ENCODE measurements at regions not wholly inside any gene's neighbourhood (a gene's known extent, or its start where the extent isn't known, plus 50 kb on each side); places are given as distances from the start of the nearest gene placed in this dataset.

DNA sequence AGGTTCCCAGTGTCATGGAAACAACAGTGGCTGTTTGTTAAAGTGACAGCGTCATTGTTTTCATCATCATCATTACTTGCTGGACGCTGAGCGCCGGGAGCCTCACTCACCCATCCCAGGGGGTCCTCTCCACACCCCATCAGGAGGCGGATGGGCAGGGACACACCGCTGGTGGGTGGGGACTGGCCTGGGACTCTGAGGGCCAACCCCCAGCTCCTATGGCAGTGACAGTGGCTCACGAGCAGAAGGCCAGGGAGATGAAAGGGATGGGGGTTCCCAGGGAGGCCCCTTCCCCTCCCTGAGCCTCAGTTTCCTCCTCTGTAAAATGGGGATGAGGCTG, 76.6 kb upstream of the PRR5 start:
- 0% methylated on average over 4 of the region's 7 CpGs for WGBS (ENCODE audit: insufficient coverage, low coverage, missing lambda C conversion rate)
- ChIA-PET POLR2A (interaction anchor here (0.7 kb wide), 1 partner anchor 637 kb away, joined by 3 read pairs; no protein-coding TSS in a partner anchor), CTCF (ENCODE audit: low intra/inter-chr PET ratio) (no interaction called here)
- Histone ChIP-seq H3K4me1 (replicated peaks in 1 of 2; ENCODE audit: control insufficient read depth in 2 of 2, insufficient read depth in 2 of 2, low read length in 2 of 2) (peaks cover 0 to 13% of the 10 kb centered on the region in 2 experiments; a peak in 2 of 5 replicates), H4K20me1 (replicated peaks; ENCODE audit: control insufficient read depth, insufficient read depth, low read length) (no peaks in the 10 kb centered on the region; the same call in 1 of the 2 replicates), H3K27me3 (ENCODE audit: control insufficient read depth in 2 of 2, insufficient read depth in 2 of 2, low read length in 2 of 2) (peaks cover 0 to 12% of the 10 kb centered on the region in 2 experiments; a peak in 3 of 5 replicates), H3K9me3 (replicated peaks; ENCODE audit: control insufficient read depth, insufficient read depth, low read depth, low read length) (no peaks in the 10 kb centered on the region), H3K79me2 (ENCODE audit: control insufficient read depth, insufficient read depth, low read length) (no peaks in the 10 kb centered on the region), H3K4me3 (no peak overlapping the region), H3K9ac (ENCODE audit: insufficient read depth in 1 of 2, low read depth in 2 of 2, low read length in 2 of 2) (no peak overlapping the region), H3K27ac (ENCODE audit: extremely low read depth, low read depth, low read length) (no peak overlapping the region), H3K36me3 (ENCODE audit: control insufficient read depth, insufficient read depth, low read length) (no peaks in the 10 kb centered on the region), H3K4me2 (ENCODE audit: insufficient read depth, low read length) (no peak overlapping the region), H3K9me1 (ENCODE audit: control insufficient read depth, insufficient read depth, low read length) (no peaks in the 10 kb centered on the region), H2AFZ (ENCODE audit: low read depth, low read length) (no peak overlapping the region)
- DNase-seq (ENCODE audit: extremely low read depth in 1 of 4, low spot score in 3 of 4): no peak
- in situ Hi-C loops (cut with MboI) (loop anchor here (10.0 kb wide), 3 partner anchors 551 to 1231 kb away; no protein-coding TSS in a partner anchor), intact Hi-C loops (cut with micrococcal nuclease) (loop anchor here (5.0 to 10.0 kb wide), 4 partner anchors 541 to 1238 kb away; no protein-coding TSS in a partner anchor)
- FAIRE-seq: no peak
- no peak for ATAC-seq
- no TSS peak for BruUV-seq (replicated peaks)
- no peak for TF ChIP-seq YY1 (IDR thresholded peaks at IDR 0.05; ENCODE audit: borderline replicate concordance in 1 of 3, control insufficient read depth in 1 of 3, extremely low read depth in 1 of 3, insufficient read depth in 3 of 3, insufficient read length in 1 of 3, insufficient replicate concordance in 2 of 3, low read depth in 1 of 3, low read length in 2 of 3)

DNA sequence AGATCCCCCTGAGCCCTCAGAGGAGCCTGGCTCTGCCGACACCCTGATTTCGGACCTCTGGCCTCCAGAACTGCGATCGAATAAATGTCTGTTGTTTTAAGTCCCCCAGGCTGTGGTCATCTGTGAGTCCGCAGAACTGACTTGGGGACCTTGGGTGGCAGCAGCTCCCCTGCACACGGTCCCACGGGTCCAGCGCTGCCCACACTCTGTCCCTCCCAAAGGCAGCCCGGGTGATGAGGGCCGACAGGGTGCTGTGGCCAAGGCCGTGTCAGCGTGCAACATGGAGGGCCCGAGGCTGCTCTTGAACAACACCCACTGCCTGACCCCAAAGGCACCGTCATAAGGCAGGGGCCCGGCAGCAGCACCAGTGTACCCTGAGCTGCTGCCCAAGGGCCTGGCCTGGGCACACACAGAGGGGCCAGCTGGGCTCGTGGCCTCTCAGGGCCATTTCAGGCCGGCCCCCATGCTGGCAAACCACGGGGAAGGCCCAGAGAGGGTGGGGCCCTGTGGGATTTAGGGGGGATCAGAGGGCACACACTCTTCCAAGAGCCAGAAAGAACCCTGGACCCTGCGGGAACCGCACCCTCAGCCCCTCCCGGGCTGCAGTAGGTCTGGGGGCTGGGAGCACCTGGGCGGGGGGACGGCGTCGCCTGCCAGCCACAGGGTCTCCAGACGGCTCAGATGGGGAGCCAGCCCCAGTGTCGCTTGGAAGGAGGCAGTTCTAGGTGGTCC, 77.1 kb upstream of the PRR5 start:
- WGBS (ENCODE audit: insufficient coverage, low coverage, missing lambda C conversion rate): 2% methylated on average over 18 of the region's 27 CpGs
- no TSS peak for BruUV-seq (replicated peaks)
- Histone ChIP-seq H3K9ac (ENCODE audit: insufficient read depth in 1 of 2, low read depth in 2 of 2, low read length in 2 of 2) (no peak overlapping the region), H4K20me1 (replicated peaks; ENCODE audit: control insufficient read depth, insufficient read depth, low read length) (no peaks in the 10 kb centered on the region; the same call in 1 of the 2 replicates), H3K4me3 (no peak overlapping the region), H3K36me3 (ENCODE audit: control insufficient read depth, insufficient read depth, low read length) (no peaks in the 10 kb centered on the region), H3K9me3 (replicated peaks; ENCODE audit: control insufficient read depth, insufficient read depth, low read depth, low read length) (no peaks in the 10 kb centered on the region), H2AFZ (ENCODE audit: low read depth, low read length) (no peak overlapping the region), H3K4me1 (replicated peaks in 1 of 2; ENCODE audit: control insufficient read depth in 2 of 2, insufficient read depth in 2 of 2, low read length in 2 of 2) (peaks cover 0 to 18% of the 10 kb centered on the region in 2 experiments; a peak in 2 of 5 replicates), H3K79me2 (ENCODE audit: control insufficient read depth, insufficient read depth, low read length) (no peaks in the 10 kb centered on the region), H3K27ac (ENCODE audit: extremely low read depth, low read depth, low read length) (no peak overlapping the region), H3K4me2 (ENCODE audit: insufficient read depth, low read length) (no peak overlapping the region), H3K27me3 (ENCODE audit: control insufficient read depth in 2 of 2, insufficient read depth in 2 of 2, low read length in 2 of 2) (peaks cover 0 to 12% of the 10 kb centered on the region in 2 experiments; a peak in 3 of 5 replicates), H3K9me1 (ENCODE audit: control insufficient read depth, insufficient read depth, low read length) (no peaks in the 10 kb centered on the region)
- FAIRE-seq: no peak
- TF ChIP-seq ZBTB8A (IDR thresholded peaks at IDR 0.05; ENCODE audit: partially characterized antibody) (no peak), YBX1 (IDR thresholded peaks at IDR 0.05) (no peak), RBM14 (IDR thresholded peaks at IDR 0.05; ENCODE audit: borderline replicate concordance, insufficient read depth, low read depth, low read length) (no peak), ZNF766 (CRISPR knock-in tag; conservative IDR thresholded peaks at IDR 0.05) (no peak), CHD1 (IDR thresholded peaks at IDR 0.05; ENCODE audit: low read length) (no peak)
- TF ChIP-seq, protein P1, sequence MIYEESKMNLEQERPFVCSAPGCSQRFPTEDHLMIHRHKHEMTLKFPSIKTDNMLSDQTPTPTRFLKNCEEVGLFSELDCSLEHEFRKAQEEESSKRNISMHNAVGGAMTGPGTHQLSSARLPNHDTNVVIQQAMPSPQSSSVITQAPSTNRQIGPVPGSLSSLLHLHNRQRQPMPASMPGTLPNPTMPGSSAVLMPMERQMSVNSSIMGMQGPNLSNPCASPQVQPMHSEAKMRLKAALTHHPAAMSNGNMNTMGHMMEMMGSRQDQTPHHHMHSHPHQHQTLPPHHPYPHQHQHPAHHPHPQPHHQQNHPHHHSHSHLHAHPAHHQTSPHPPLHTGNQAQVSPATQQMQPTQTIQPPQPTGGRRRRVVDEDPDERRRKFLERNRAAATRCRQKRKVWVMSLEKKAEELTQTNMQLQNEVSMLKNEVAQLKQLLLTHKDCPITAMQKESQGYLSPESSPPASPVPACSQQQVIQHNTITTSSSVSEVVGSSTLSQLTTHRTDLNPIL (CRISPR knock-in tag; IDR thresholded peaks at IDR 0.05): no peak
- intact Hi-C loops (cut with micrococcal nuclease) (loop anchor here (5.0 to 10.0 kb wide), 4 partner anchors 540 to 1238 kb away; no protein-coding TSS in a partner anchor), in situ Hi-C loops (cut with MboI) (loop anchor here (10.0 kb wide), 3 partner anchors 550 to 1230 kb away; no protein-coding TSS in a partner anchor)
- CTCF ChIA-PET (ENCODE audit: low intra/inter-chr PET ratio): no interaction called here
- ATAC-seq: no peak
- POLR2A ChIA-PET: interaction anchor here (1.0 kb wide), 1 partner anchor 34 kb away, joined by 5 read pairs; no protein-coding TSS in a partner anchor
- DNase-seq (ENCODE audit: extremely low read depth in 1 of 4, low spot score in 3 of 4): no peak

Measured in K562 (cell line).